Mesenchymal stem cell (in vitro differentiated cells and primary cell): ENCODE measurements at regions not wholly inside any gene's neighbourhood (a gene's known extent, or its start where the extent isn't known, plus 50 kb on each side); places are given as distances from the start of the nearest gene placed in this dataset.

ENCODE experiments used
- DNase-seq: peaks from one replicate; pipeline ENCODE4 v3.0.0-alpha.2; 2013
- H2AFZ ChIP-seq: one replicate; pipeline ENCODE4 v1.6.1; 2013; ENCODE audit warnings: low read depth, mild to moderate bottlenecking, control low read depth, inconsistent platforms, low read length, moderate library complexity
- H2AK5ac ChIP-seq: 2 replicates; pipeline ENCODE4 v1.6.1; 2013; ENCODE audit warnings: low read length, moderate library complexity, mild to moderate bottlenecking, inconsistent platforms; ENCODE audit not compliant: severe bottlenecking
- H2BK120ac ChIP-seq: one replicate; pipeline ENCODE4 v1.6.1; 2013; ENCODE audit warnings: low read depth, mild to moderate bottlenecking, inconsistent platforms, low read length, moderate library complexity
- H2BK12ac ChIP-seq, 2 experiments: one replicate each; pipeline ENCODE4 v1.6.1; 2013; ENCODE audit warnings: inconsistent platforms in 2 of 2, low read length in 2 of 2, mild to moderate bottlenecking in 2 of 2, moderate library complexity in 2 of 2, control low read depth in 1 of 2
- H2BK15ac ChIP-seq: one replicate; pipeline ENCODE4 v1.6.1; 2013; ENCODE audit warnings: mild to moderate bottlenecking, low read depth, inconsistent platforms; ENCODE audit not compliant: poor library complexity, severe bottlenecking
- H2BK5ac ChIP-seq: 2 replicates; pipeline ENCODE4 v1.6.1; 2013; ENCODE audit warnings: low read depth, mild to moderate bottlenecking, low read length, control low read depth, inconsistent platforms; ENCODE audit not compliant: poor library complexity, severe bottlenecking
- H3K14ac ChIP-seq, 2 experiments: one replicate each; pipeline ENCODE4 v1.6.1; 2013; ENCODE audit warnings: inconsistent platforms in 2 of 2, low read length in 2 of 2, control low read depth in 1 of 2, mild to moderate bottlenecking in 1 of 2, moderate library complexity in 1 of 2
- H3K18ac ChIP-seq, 2 experiments: one replicate each; pipeline ENCODE4 v1.6.1; 2013; ENCODE audit warnings: inconsistent platforms in 2 of 2, low read length in 2 of 2, control low read depth in 1 of 2, low read depth in 1 of 2, mild to moderate bottlenecking in 1 of 2
- H3K23ac ChIP-seq, 2 experiments: one replicate each; pipeline ENCODE4 v1.6.1; 2013; ENCODE audit warnings: inconsistent platforms in 2 of 2, low read length in 2 of 2, mild to moderate bottlenecking in 2 of 2, moderate library complexity in 2 of 2, control low read depth in 1 of 2
- H3K27ac ChIP-seq: 2 replicates; pipeline ENCODE4 v1.5.1; 2013; ENCODE audit warnings: mild to moderate bottlenecking, moderate library complexity, low read length, control low read depth, inconsistent platforms; ENCODE audit not compliant: poor library complexity, severe bottlenecking
- H3K27me3 ChIP-seq, 2 experiments: 2 replicates each; pipeline versions ENCODE4 v1.6.1 to v1.7.0; 2013; ENCODE audit warnings: low read length in 2 of 2, mild to moderate bottlenecking in 2 of 2, moderate library complexity in 2 of 2, control low read depth in 1 of 2, inconsistent platforms in 1 of 2; ENCODE audit not compliant: control insufficient read depth in 1 of 2, insufficient read depth in 1 of 2
- H3K36me3 ChIP-seq, 2 experiments: 2 replicates each; pipeline versions ENCODE4 v1.6.1 to v1.7.0; 2013; ENCODE audit warnings: low read length in 2 of 2, control low read depth in 1 of 2, inconsistent platforms in 1 of 2, low read depth in 1 of 2, mild to moderate bottlenecking in 1 of 2; ENCODE audit not compliant: insufficient read depth in 2 of 2, control insufficient read depth in 1 of 2
- H3K4ac ChIP-seq, 2 experiments: one replicate each; pipeline ENCODE4 v1.6.1; 2013; ENCODE audit warnings: inconsistent platforms in 2 of 2, low read length in 2 of 2, mild to moderate bottlenecking in 2 of 2, moderate library complexity in 2 of 2, control low read depth in 1 of 2, low read depth in 1 of 2
- H3K4me1 ChIP-seq: 2 replicates; pipeline ENCODE4 v1.6.1; 2013; ENCODE audit warnings: low read depth, low read length, control low read depth; ENCODE audit not compliant: control insufficient read depth, insufficient read depth
- H3K4me2 ChIP-seq: 2 replicates; pipeline ENCODE4 v1.6.1; 2013; ENCODE audit warnings: low read length, mild to moderate bottlenecking, inconsistent platforms; ENCODE audit not compliant: poor library complexity, severe bottlenecking
- H3K4me3 ChIP-seq, 2 experiments: 2 replicates each; pipeline versions ENCODE4 v1.5.1 to v1.7.0; 2013; ENCODE audit warnings: low read length in 2 of 2, mild to moderate bottlenecking in 2 of 2, control low read depth in 1 of 2, low read depth in 1 of 2; ENCODE audit not compliant: insufficient read depth in 1 of 2
- H3K79me1 ChIP-seq: replicated peaks from 2 replicates; pipeline ENCODE4 v1.6.1; 2013; ENCODE audit warnings: mild to moderate bottlenecking, control low read depth, low read length, inconsistent platforms; ENCODE audit not compliant: poor library complexity, severe bottlenecking
- H3K9ac ChIP-seq: 2 replicates; pipeline ENCODE4 v1.7.0; 2013; ENCODE audit warnings: mild to moderate bottlenecking, low read length, moderate library complexity
- H3K9me3 ChIP-seq: 2 replicates; pipeline ENCODE4 v1.7.0; 2013; ENCODE audit warnings: mild to moderate bottlenecking, low read length; ENCODE audit not compliant: control insufficient read depth
- H4K8ac ChIP-seq: one replicate; pipeline ENCODE4 v1.6.1; 2013; ENCODE audit warnings: inconsistent platforms, mild to moderate bottlenecking, low read length, moderate library complexity
- H4K91ac ChIP-seq: one replicate; pipeline ENCODE4 v1.6.1; 2013; ENCODE audit warnings: mild to moderate bottlenecking, low read length, inconsistent platforms
- WGBS: methylation state at CpG from one replicate; pipeline ENCODE4 v1.1.7; 2013; ENCODE audit warnings: mixed read lengths; 5-methylcytosine and 5-hydroxymethylcytosine counted together

DNA sequence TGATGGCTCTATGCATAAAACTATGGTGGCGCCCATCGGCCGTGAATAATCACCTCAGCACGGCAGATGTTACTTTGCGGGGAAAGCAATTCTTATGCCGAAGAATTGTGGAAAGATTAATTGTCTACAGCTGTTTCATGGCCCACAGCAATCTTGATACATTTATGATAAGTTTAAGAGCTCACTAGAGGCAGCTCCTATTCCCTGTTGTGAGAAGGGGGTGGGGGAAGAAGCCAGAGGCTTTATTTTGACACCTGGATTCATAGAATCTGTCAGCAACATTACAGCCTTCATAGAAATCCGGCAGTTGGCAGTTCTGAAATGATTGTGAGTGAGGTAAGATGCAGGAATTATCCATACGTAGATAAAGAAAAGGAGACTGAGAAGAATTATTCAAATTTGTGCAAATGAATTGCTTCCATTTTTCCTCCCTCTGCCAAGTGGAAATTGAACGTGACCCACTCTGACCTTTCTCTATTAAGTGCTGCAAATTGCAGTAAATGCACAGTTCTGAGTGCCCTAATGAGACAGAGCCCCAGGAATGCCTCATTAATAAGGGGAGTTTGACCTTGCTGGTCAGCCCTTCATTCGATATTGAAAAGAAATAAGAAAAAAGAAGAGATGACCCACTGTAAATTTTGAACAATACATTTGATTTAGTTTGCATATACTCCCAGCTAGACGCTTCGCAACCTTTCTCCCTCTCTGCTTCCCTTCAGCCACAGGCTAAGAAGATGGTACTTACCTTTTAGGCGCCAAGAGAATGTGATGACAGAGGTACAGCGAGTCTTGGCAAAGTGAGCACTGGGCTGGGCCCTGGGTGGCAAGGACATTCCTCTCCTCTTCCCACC, 188.8 kb downstream of the GPAT3 start:
- peaks cover 5 to 10% of the 10 kb centered on the region in 2 experiments for H3K27me3 ChIP-seq
- 87% methylated on average over 13 of the region's 14 CpGs for WGBS
- H3K23ac ChIP-seq, result no peak overlapping the region
- no peak for DNase-seq
- H3K18ac ChIP-seq, result no peak overlapping the region
- H3K4me1 ChIP-seq, result no peaks in the 10 kb centered on the region
- peaks cover under 1% of the 10 kb centered on the region for H3K9me3 ChIP-seq
- H2BK5ac ChIP-seq, result no peak overlapping the region
- H4K8ac ChIP-seq, result no peak overlapping the region
- H2BK120ac ChIP-seq, result no peak overlapping the region
- no peak overlapping the region for H2BK12ac ChIP-seq
- no peak overlapping the region for H2BK15ac ChIP-seq
- H3K14ac ChIP-seq, result peak overlapping the region in 1 of 2 experiments; percentile 55
- H4K91ac ChIP-seq, result no peak overlapping the region
- H3K27ac ChIP-seq, result no peak overlapping the region
- no peak overlapping the region for H3K4me3 ChIP-seq
- no peaks in the 10 kb centered on the region for H3K79me1 ChIP-seq
- no peak overlapping the region for H2AFZ ChIP-seq
- H3K4ac ChIP-seq, result no peak overlapping the region
- H3K36me3 ChIP-seq, result no peaks in the 10 kb centered on the region
- H3K9ac ChIP-seq, result no peak overlapping the region
- no peak overlapping the region for H3K4me2 ChIP-seq
- H2AK5ac ChIP-seq, result no peak overlapping the region

DNA sequence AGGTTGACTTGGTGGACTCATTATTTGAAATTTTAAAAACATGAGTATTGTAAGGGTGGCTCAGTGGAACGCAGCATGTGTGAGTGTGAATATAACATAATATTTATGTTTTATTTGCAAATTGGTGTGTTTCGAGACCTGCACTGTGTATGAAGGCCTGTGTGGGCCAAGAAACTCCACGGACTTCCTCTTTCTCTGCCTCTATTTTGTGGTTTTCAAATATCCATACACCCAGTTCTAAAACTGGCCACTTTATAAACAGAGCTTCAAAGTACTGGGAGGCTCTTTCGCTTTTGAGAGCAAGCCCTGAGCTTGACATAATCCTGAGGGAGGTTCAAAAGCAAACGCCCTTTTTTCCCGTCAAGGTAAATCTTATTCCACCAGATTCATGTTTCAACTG, 187.7 kb downstream of the GPAT3 start:
- Histone ChIP-seq H2BK15ac (no peak overlapping the region), H3K36me3 (no peaks in the 10 kb centered on the region), H2BK12ac (no peak overlapping the region), H3K9me3 (no peaks in the 10 kb centered on the region), H2AFZ (no peak overlapping the region), H3K4me2 (no peak overlapping the region), H3K14ac (no peak overlapping the region), H4K91ac (no peak overlapping the region), H2BK5ac (no peak overlapping the region), H3K4me1 (no peaks in the 10 kb centered on the region), H2AK5ac (no peak overlapping the region), H3K23ac (no peak overlapping the region), H3K9ac (no peak overlapping the region), H3K27ac (no peak overlapping the region), H3K4me3 (no peak overlapping the region), H3K18ac (no peak overlapping the region), H3K79me1 (no peaks in the 10 kb centered on the region), H2BK120ac (no peak overlapping the region), H4K8ac (no peak overlapping the region), H3K4ac (no peak overlapping the region), H3K27me3 (peaks cover 5 to 10% of the 10 kb centered on the region in 2 experiments)
- no peak for DNase-seq
- WGBS, result 84% methylated on average over 5 of the region's 6 CpGs

DNA sequence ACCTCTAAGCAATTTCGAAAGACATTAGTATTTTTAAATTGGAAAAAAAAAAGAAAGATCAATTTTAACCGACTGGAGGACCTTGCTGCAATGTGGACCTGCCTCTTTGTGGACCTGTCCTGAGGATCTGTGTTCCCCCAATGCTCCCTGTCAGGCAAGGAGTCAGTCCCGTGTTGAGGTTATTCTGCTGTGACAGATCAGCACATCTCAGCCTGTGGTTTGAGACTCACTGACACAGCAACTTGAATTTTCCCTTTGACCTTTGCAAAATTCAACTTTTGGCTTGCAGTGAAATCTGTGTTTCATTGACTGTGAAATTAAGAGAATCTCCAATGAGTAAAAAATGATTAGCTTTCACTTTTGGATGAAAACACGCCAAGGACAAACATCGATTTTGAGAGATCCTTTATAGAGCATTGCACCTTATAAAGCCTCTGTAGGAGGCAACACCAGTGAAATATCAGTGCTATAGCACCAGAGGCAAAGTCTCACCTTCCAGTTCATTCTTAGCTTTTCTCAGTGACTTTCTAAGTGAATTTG, 186.9 kb downstream of the GPAT3 start:
- no peak overlapping the region for H2BK15ac ChIP-seq
- DNase-seq, result no peak
- H3K27ac ChIP-seq, result no peak overlapping the region
- H3K14ac ChIP-seq, result no peak overlapping the region
- H3K18ac ChIP-seq, result no peak overlapping the region
- H2BK120ac ChIP-seq, result no peak overlapping the region
- H3K23ac ChIP-seq, result no peak overlapping the region
- H3K36me3 ChIP-seq, result no peaks in the 10 kb centered on the region
- no peak overlapping the region for H3K4me2 ChIP-seq
- no peak overlapping the region for H4K91ac ChIP-seq
- H3K79me1 ChIP-seq, result no peaks in the 10 kb centered on the region
- no peak overlapping the region for H3K9ac ChIP-seq
- H3K4me1 ChIP-seq, result no peaks in the 10 kb centered on the region
- no peak overlapping the region for H2BK5ac ChIP-seq
- H3K9me3 ChIP-seq, result no peaks in the 10 kb centered on the region
- no peak overlapping the region for H2AFZ ChIP-seq
- H4K8ac ChIP-seq, result no peak overlapping the region
- H2BK12ac ChIP-seq, result no peak overlapping the region
- H2AK5ac ChIP-seq, result no peak overlapping the region
- 89% methylated on average over 5 of the region's 5 CpGs for WGBS
- H3K4me3 ChIP-seq, result no peak overlapping the region
- H3K4ac ChIP-seq, result no peak overlapping the region
- H3K27me3 ChIP-seq, result peaks cover 5 to 10% of the 10 kb centered on the region in 2 experiments

- H3K14ac ChIP-seq, result no peak overlapping the region
- H2BK12ac ChIP-seq, result no peak overlapping the region
- no peak overlapping the region for H3K9ac ChIP-seq
- no peak overlapping the region for H4K8ac ChIP-seq
- no peak overlapping the region for H3K18ac ChIP-seq
- H2BK120ac ChIP-seq, result no peak overlapping the region
- no peaks in the 10 kb centered on the region for H3K36me3 ChIP-seq
- H2BK5ac ChIP-seq, result no peak overlapping the region
- H2AFZ ChIP-seq, result no peak overlapping the region
- H3K4me1 ChIP-seq, result no peaks in the 10 kb centered on the region
- no peak overlapping the region for H3K27ac ChIP-seq
- H3K4me3 ChIP-seq, result no peak overlapping the region
- H2AK5ac ChIP-seq, result no peak overlapping the region
- no peak overlapping the region for H3K4ac ChIP-seq
- no peaks in the 10 kb centered on the region for H3K79me1 ChIP-seq
- H3K9me3 ChIP-seq, result no peaks in the 10 kb centered on the region
- peak; percentile 4 for DNase-seq
- no peak overlapping the region for H4K91ac ChIP-seq
- H3K23ac ChIP-seq, result no peak overlapping the region
- no peak overlapping the region for H2BK15ac ChIP-seq
- no peak overlapping the region for H3K4me2 ChIP-seq
- no peaks in the 10 kb centered on the region for H3K27me3 ChIP-seq
Measured at GRCh38 chr4:83716874-83717273, 181.0 kb downstream of the GPAT3 start.
